SK-N-SH (cell line): ENCODE measurements at regions not wholly inside any gene's neighbourhood (a gene's known extent, or its start where the extent isn't known, plus 50 kb on each side); places are given as distances from the start of the nearest gene placed in this dataset.

Experiments
- CTCF ChIA-PET: fragments of 300-600, 350-600 bp; formaldehyde crosslinking; extraction: SDS; loops from one replicate; lab custom pipeline; 2021; lab: Yijun Ruan, JAX
- POLR2A ChIA-PET: fragments of 350-600 bp; sonication (Branson Sonifier 250); formaldehyde crosslinking; extraction: SDS; loops from one replicate; lab custom pipeline; 2020; ENCODE audit warnings: antibody characterized with exemption, inconsistent platforms; lab: Yijun Ruan, JAX
- DNase-seq: peaks from one replicate; pipeline ENCODE4 v3.0.0; 2012
- H2AFZ ChIP-seq: fragments of 200-600 bp; sonication (generic); 2 replicates; pipeline ENCODE4 v1.8.1; 2016; ENCODE audit warnings: antibody characterized with exemption, mild to moderate bottlenecking, low read depth
- H3F3A ChIP-seq: fragments of 200-600 bp; sonication (generic); replicated peaks from 2 replicates; pipeline ENCODE3; 2016; ENCODE audit warnings: antibody characterized with exemption, mild to moderate bottlenecking; ENCODE audit not compliant: insufficient read depth
- H3K27ac ChIP-seq, 2 experiments: fragments of 200-500 bp in 1 of 2; fragments of 200-600 bp in 1 of 2; sonication (Bioruptor generic) in 1 of 2; sonication (generic), shearing (Covaris generic) in 1 of 2; 2 replicates each; pipeline versions ENCODE4 v1.5.1 to v1.6.1; 2014 to 2016; ENCODE audit warnings: low read depth in 2 of 2, inconsistent platforms in 1 of 2, low read length in 1 of 2, mild to moderate bottlenecking in 1 of 2, mixed read lengths in 1 of 2
- H3K27me3 ChIP-seq: fragments of 200-600 bp; sonication (generic), shearing (Covaris generic); 2 replicates; pipeline ENCODE4 v1.6.1; 2016; ENCODE audit warnings: mixed run types; ENCODE audit not compliant: insufficient read depth
- H3K36me3 ChIP-seq, 2 experiments: fragments of 200-500 bp in 1 of 2; fragments of 200-600 bp in 1 of 2; sonication (Bioruptor generic) in 1 of 2; sonication (generic) in 1 of 2; replicated peaks in 1 of 2; 2 replicates each; pipeline versions ENCODE3 to v1.5.1; 2014 to 2016; ENCODE audit warnings: low read length in 1 of 2, mild to moderate bottlenecking in 1 of 2; ENCODE audit not compliant: insufficient read depth in 2 of 2, control insufficient read depth in 1 of 2
- H3K4me1 ChIP-seq, 2 experiments: fragments of 200-500 bp in 1 of 2; fragments of 200-600 bp in 1 of 2; sonication (Bioruptor generic) in 1 of 2; sonication (generic), shearing (Covaris generic) in 1 of 2; 2 replicates each; pipeline versions ENCODE4 v1.5.1 to v1.6.1; 2014 to 2016; ENCODE audit warnings: low read depth in 1 of 2, low read length in 1 of 2, mixed run types in 1 of 2; ENCODE audit not compliant: insufficient read depth in 2 of 2, control insufficient read depth in 1 of 2
- H3K4me2 ChIP-seq: fragments of 200-600 bp; sonication (generic), shearing (Covaris generic); 2 replicates; pipeline ENCODE4 v1.6.1; 2017; ENCODE audit warnings: mixed run types
- H3K4me3 ChIP-seq, 2 experiments: fragments of 200-500 bp in 1 of 2; fragments of 200-600 bp in 1 of 2; sonication (Bioruptor generic) in 1 of 2; sonication (generic), shearing (Covaris generic) in 1 of 2; 2 replicates each; pipeline versions ENCODE4 v1.5.1 to v1.8.1; 2014 to 2016; ENCODE audit warnings: low read depth in 2 of 2, inconsistent platforms in 1 of 2, low read length in 1 of 2, mild to moderate bottlenecking in 1 of 2, mixed read lengths in 1 of 2, moderate library complexity in 1 of 2
- H3K79me2 ChIP-seq: fragments of 200-600 bp; sonication (generic); 2 replicates; pipeline ENCODE4 v1.8.1; 2017; ENCODE audit warnings: mild to moderate bottlenecking; ENCODE audit not compliant: insufficient read depth
- H3K9ac ChIP-seq: fragments of 200-600 bp; sonication (generic); 2 replicates; pipeline ENCODE4 v1.6.1; 2017; ENCODE audit warnings: mixed run types
- H3K9me2 ChIP-seq: fragments of 200-600 bp; sonication (generic); 2 replicates; pipeline ENCODE4 v1.6.1; 2017; ENCODE audit warnings: mixed run types
- H3K9me3 ChIP-seq: fragments of 200-600 bp; sonication (generic); 2 replicates; pipeline ENCODE4 v1.6.1; 2017; ENCODE audit warnings: mixed run types, mild to moderate bottlenecking, moderate library complexity
- H4K20me1 ChIP-seq: fragments of 200-600 bp; sonication (generic); 2 replicates; pipeline ENCODE4 v1.6.1; 2017; ENCODE audit warnings: mild to moderate bottlenecking, mixed run types; ENCODE audit not compliant: insufficient read depth
- EZH2phosphoT487 ChIP-seq: fragments of 200-600 bp; sonication (generic); IDR thresholded peaks from 2 replicates; pipeline ENCODE4 v1.6.1; 2017; ENCODE audit warnings: low read depth, mixed run types, mild to moderate bottlenecking, antibody characterized with exemption, moderate library complexity, borderline replicate concordance
- FOXM1 ChIP-seq: IDR thresholded peaks from 2 replicates; pipeline ENCODE4 v1.4.0; 2012; ENCODE audit warnings: low read depth, mild to moderate bottlenecking
- GATA2 ChIP-seq: sonication (generic); formaldehyde crosslinking; IDR thresholded peaks from 2 replicates; pipeline ENCODE4 v1.5.0; 2020; ENCODE audit warnings: mild to moderate bottlenecking, missing genetic modification reagents
- IRF3 ChIP-seq: fragments of 150-350 bp; IDR thresholded peaks from 2 replicates; pipeline ENCODE4 v1.6.1; 2016; ENCODE audit warnings: mild to moderate bottlenecking, low read depth, low read length
- JUND ChIP-seq: IDR thresholded peaks from 2 replicates; pipeline ENCODE4 v1.4.0; 2012
- MAX ChIP-seq: IDR thresholded peaks from 2 replicates; pipeline ENCODE4 v1.4.0; 2012; ENCODE audit warnings: low read depth
- MEF2A ChIP-seq: IDR thresholded peaks from 2 replicates; pipeline ENCODE4 v1.4.0; 2012; ENCODE audit warnings: low read depth, borderline replicate concordance
- NFIC ChIP-seq: IDR thresholded peaks from 2 replicates; pipeline ENCODE4 v1.4.0; 2012; ENCODE audit warnings: borderline replicate concordance
- RAD21 ChIP-seq: IDR thresholded peaks from 2 replicates; pipeline ENCODE4 v1.6.1; 2012; ENCODE audit warnings: mild to moderate bottlenecking, low read length
- RCOR1 ChIP-seq: fragments of 150-350 bp; IDR thresholded peaks from 2 replicates; pipeline ENCODE4 v1.6.1; 2017; ENCODE audit warnings: antibody characterized with exemption, low read length
- TEAD4 ChIP-seq: IDR thresholded peaks from 2 replicates; pipeline ENCODE4 v1.4.0; 2012; ENCODE audit warnings: mild to moderate bottlenecking, borderline replicate concordance; ENCODE audit not compliant: insufficient read depth
- USF1 ChIP-seq: IDR thresholded peaks from 2 replicates; pipeline ENCODE4 v1.4.0; 2012; ENCODE audit warnings: low read depth, borderline replicate concordance
- YY1 ChIP-seq: IDR thresholded peaks from 2 replicates; pipeline ENCODE4 v1.4.0; 2012; ENCODE audit warnings: low read depth, mild to moderate bottlenecking
- ZBTB33 ChIP-seq: IDR thresholded peaks from 2 replicates; pipeline ENCODE4 v1.4.0; 2012; ENCODE audit warnings: low read depth, borderline replicate concordance
- WGBS: methylation state at CpG from one replicate; pipeline ENCODE4 v1.1.6; 2017; ENCODE audit warnings: low lambda C conversion rate; 5-methylcytosine and 5-hydroxymethylcytosine counted together

GRCh38 chr6:144894240-144894639 is 609.1 kb downstream of the UTRN start:
- H3K4me2 ChIP-seq: no peak overlapping the region
- no peaks in the 10 kb centered on the region for H3K27me3 ChIP-seq
- no peak overlapping the region for H2AFZ ChIP-seq
- CTCF ChIA-PET: no interaction called here
- TF ChIP-seq TEAD4: no peak
- TF ChIP-seq GATA2: no peak
- no peak for TF ChIP-seq YY1
- no peak for TF ChIP-seq MEF2A
- no peak for TF ChIP-seq EZH2phosphoT487
- no peak for TF ChIP-seq FOXM1
- TF ChIP-seq MAX: no peak
- TF ChIP-seq ZBTB33: no peak
- no peak for TF ChIP-seq JUND
- no peak for TF ChIP-seq NFIC
- TF ChIP-seq RCOR1: no peak
- no peak for TF ChIP-seq IRF3
- TF ChIP-seq, all 33 proteins: peak for 0
- WGBS: 84% methylated on average over 2 of the region's 2 CpGs
- Histone ChIP-seq H3K36me3 (no peaks in the 10 kb centered on the region), H3K4me3 (no peak overlapping the region), H4K20me1 (no peaks in the 10 kb centered on the region), H3K27ac (no peak overlapping the region), H3K9ac (no peak overlapping the region), H3K4me1 (peaks cover 4 to 9% of the 10 kb centered on the region in 2 experiments; a peak in 2 of 4 replicates), H3K9me2 (no peaks in the 10 kb centered on the region), H3F3A (peaks cover 25% of the 10 kb centered on the region), H3K9me3 (no peaks in the 10 kb centered on the region), H3K79me2 (no peaks in the 10 kb centered on the region)
- DNase-seq: no peak
- POLR2A ChIA-PET: no interaction called here

- no peak overlapping the region for H3K4me3 ChIP-seq
- no peak overlapping the region for H3K27ac ChIP-seq
- no peaks in the 10 kb centered on the region for H3K36me3 ChIP-seq
- H3K9me3 ChIP-seq: no peaks in the 10 kb centered on the region
- no peaks in the 10 kb centered on the region for H3K79me2 ChIP-seq
- peak; percentile 15 for DNase-seq
- TF ChIP-seq RAD21 (peak; percentile 23), USF1 (no peak), RCOR1 (no peak), GATA2 (no peak)
- H2AFZ ChIP-seq: peak overlapping the region; percentile 23; the same call in 1 of the 2 replicates
- ChIA-PET CTCF (interaction anchor here (0.7 to 1.0 kb wide), 3 partner anchors 9 to 826 kb away, joined by 3 read pairs; no protein-coding TSS in a partner anchor), POLR2A (no interaction called here)
- H3K9ac ChIP-seq: no peak overlapping the region
- peaks cover 4 to 9% of the 10 kb centered on the region in 2 experiments; a peak in 2 of 4 replicates for H3K4me1 ChIP-seq
- no peaks in the 10 kb centered on the region for H3K27me3 ChIP-seq
- peaks cover 33% of the 10 kb centered on the region for H3F3A ChIP-seq
- H3K4me2 ChIP-seq: no peak overlapping the region
- no peaks in the 10 kb centered on the region for H3K9me2 ChIP-seq
- 53% methylated on average over 8 of the region's 8 CpGs for WGBS
- H4K20me1 ChIP-seq: no peaks in the 10 kb centered on the region
These were observed 610.5 kb downstream of the UTRN start for GRCh38 chr6:144895313-144896278.
